IMR-90 (cell line): ENCODE measurements at regions not wholly inside any gene's neighbourhood (a gene's known extent, or its start where the extent isn't known, plus 50 kb on each side); places are given as distances from the start of the nearest gene placed in this dataset.

Experiments
- ATAC-seq: fragments of 200-7000 bp; cut with Tn5 transposase; 2 replicates; pipeline ENCODE4 v1.9.1; 2020; ENCODE audit warnings: low read depth, mild to moderate bottlenecking, moderate library complexity
- BruUV-seq: library from RNA; stranded (reverse); fragments of 400-500 nt; replicated peaks from 2 replicates; lab custom pipeline; 2021; lab: Mats Ljungman, UMichigan
- CTCF ChIA-PET: fragments of 300-600 bp; formaldehyde crosslinking; extraction: SDS; loops from one replicate; lab custom pipeline; 2021; ENCODE audit warnings: antibody characterized with exemption; lab: Yijun Ruan, JAX
- POLR2A ChIA-PET: fragments of 300-600 bp; sonication (Branson Sonifier 250); formaldehyde crosslinking; loops from one replicate; lab custom pipeline; 2022; ENCODE audit warnings: antibody characterized with exemption; ENCODE audit not compliant: unreplicated experiment; lab: Charles Lee
- DNase-seq: peaks from one replicate; pipeline ENCODE4 v3.0.0; 2013
- H2AFZ ChIP-seq: replicated peaks from 2 replicates; pipeline ENCODE3; 2013; ENCODE audit warnings: low read length, mild to moderate bottlenecking; ENCODE audit not compliant: poor library complexity
- H2AK5ac ChIP-seq: 2 replicates; pipeline ENCODE4 v1.6.1; 2013; ENCODE audit warnings: low read depth, low read length, inconsistent platforms
- H2AK9ac ChIP-seq: replicated peaks from 2 replicates; pipeline ENCODE3; 2013; ENCODE audit warnings: mild to moderate bottlenecking, low read depth, low read length, moderate library complexity; ENCODE audit not compliant: poor library complexity
- H2BK120ac ChIP-seq: 2 replicates; pipeline ENCODE4 v1.6.1; 2013; ENCODE audit warnings: low read depth, low read length, inconsistent platforms
- H2BK15ac ChIP-seq: 3 replicates; pipeline ENCODE4 v1.6.1; 2013; ENCODE audit warnings: low read depth, low read length, inconsistent platforms
- H2BK20ac ChIP-seq: 2 replicates; pipeline ENCODE4 v1.6.1; 2013; ENCODE audit warnings: low read depth, mild to moderate bottlenecking, inconsistent platforms, low read length, moderate library complexity
- H2BK5ac ChIP-seq: 2 replicates; pipeline ENCODE4 v1.6.1; 2013; ENCODE audit warnings: mild to moderate bottlenecking, low read depth, low read length, inconsistent platforms; ENCODE audit not compliant: poor library complexity, severe bottlenecking
- H3K14ac ChIP-seq: replicated peaks from 2 replicates; pipeline ENCODE4 v1.6.1; 2013; ENCODE audit warnings: low read depth, low read length, inconsistent platforms
- H3K18ac ChIP-seq: 2 replicates; pipeline ENCODE4 v1.6.1; 2013; ENCODE audit warnings: low read depth, low read length, control low read depth
- H3K23ac ChIP-seq: 2 replicates; pipeline ENCODE4 v1.6.1; 2013; ENCODE audit warnings: low read depth, low read length, inconsistent platforms
- H3K27ac ChIP-seq: 2 replicates; pipeline ENCODE4 v1.5.1; 2013; ENCODE audit warnings: mild to moderate bottlenecking, control low read depth, low read length; ENCODE audit not compliant: insufficient read depth
- H3K27me3 ChIP-seq: 2 replicates; pipeline ENCODE4 v1.6.1; 2013; ENCODE audit warnings: low read length; ENCODE audit not compliant: control insufficient read depth, insufficient read depth
- H3K36me3 ChIP-seq: 2 replicates; pipeline ENCODE4 v1.6.1; 2013; ENCODE audit warnings: low read length, mixed read lengths; ENCODE audit not compliant: control insufficient read depth, insufficient read depth
- H3K4ac ChIP-seq: 2 replicates; pipeline ENCODE4 v1.6.1; 2013; ENCODE audit warnings: low read depth, low read length, inconsistent platforms
- H3K4me1 ChIP-seq: 2 replicates; pipeline ENCODE4 v1.6.1; 2013; ENCODE audit warnings: low read length, mixed read lengths; ENCODE audit not compliant: control insufficient read depth, insufficient read depth
- H3K4me2 ChIP-seq: 2 replicates; pipeline ENCODE4 v1.6.1; 2013; ENCODE audit warnings: low read depth, mild to moderate bottlenecking, control low read depth, low read length, moderate library complexity
- H3K4me3 ChIP-seq: 2 replicates; pipeline ENCODE4 v1.5.1; 2013; ENCODE audit warnings: low read depth, mild to moderate bottlenecking, control low read depth, low read length, moderate library complexity; ENCODE audit not compliant: insufficient read depth
- H3K56ac ChIP-seq: 2 replicates; pipeline ENCODE4 v1.6.1; 2013; ENCODE audit warnings: low read length, inconsistent platforms; ENCODE audit not compliant: insufficient read depth; ENCODE audit errors: extremely low read depth
- H3K79me1 ChIP-seq, 2 experiments: 2 replicates each; pipeline ENCODE4 v1.6.1; 2013; ENCODE audit warnings: low read length in 2 of 2, inconsistent platforms in 1 of 2, low read depth in 1 of 2
- H3K9ac ChIP-seq: 2 replicates; pipeline ENCODE4 v1.6.1; 2013; ENCODE audit warnings: low read depth, low read length, control low read depth
- H3K9me1 ChIP-seq: 2 replicates; pipeline ENCODE4 v1.6.1; 2013; ENCODE audit warnings: low read length, inconsistent platforms; ENCODE audit not compliant: insufficient read depth
- H3K9me3 ChIP-seq: 2 replicates; pipeline ENCODE4 v1.6.1; 2013; ENCODE audit warnings: low read length; ENCODE audit not compliant: control insufficient read depth, insufficient read depth
- H4K20me1 ChIP-seq: 2 replicates; pipeline ENCODE4 v1.6.1; 2013; ENCODE audit warnings: low read length, inconsistent platforms; ENCODE audit not compliant: insufficient read depth
- H4K5ac ChIP-seq: 2 replicates; pipeline ENCODE4 v1.6.1; 2013; ENCODE audit warnings: mild to moderate bottlenecking, low read depth, low read length, control low read depth
- H4K8ac ChIP-seq, 2 experiments: 2 replicates each; pipeline ENCODE4 v1.6.1; 2013; ENCODE audit warnings: low read depth in 2 of 2, low read length in 2 of 2, control low read depth in 1 of 2, inconsistent platforms in 1 of 2
- H4K91ac ChIP-seq: 2 replicates; pipeline ENCODE4 v1.6.1; 2013; ENCODE audit warnings: low read depth, low read length, inconsistent platforms; ENCODE audit not compliant: insufficient read depth
- CEBPB ChIP-seq: IDR thresholded peaks from 2 replicates; pipeline ENCODE4 v1.6.1; 2012; ENCODE audit warnings: low read depth, low read length, improper control_type of control experiment
- CHD1 ChIP-seq: IDR thresholded peaks from 2 replicates; pipeline ENCODE4 v1.6.1; 2012; ENCODE audit warnings: low read depth, low read length, improper control_type of control experiment
- MAZ ChIP-seq: IDR thresholded peaks from 2 replicates; pipeline ENCODE4 v1.6.1; 2012; ENCODE audit warnings: low read depth, mild to moderate bottlenecking, low read length, improper control_type of control experiment, moderate library complexity, borderline replicate concordance
- MXI1 ChIP-seq: IDR thresholded peaks from 2 replicates; pipeline ENCODE4 v1.6.1; 2012; ENCODE audit warnings: low read depth, mild to moderate bottlenecking, low read length, moderate library complexity, borderline replicate concordance
- RCOR1 ChIP-seq: IDR thresholded peaks from 2 replicates; pipeline ENCODE4 v1.6.1; 2012; ENCODE audit warnings: mild to moderate bottlenecking, low read length, improper control_type of control experiment; ENCODE audit not compliant: insufficient replicate concordance
- WGBS, 2 experiments: methylation state at CpG; one replicate each; pipeline versions ENCODE4 v1.1.5 to v1.1.7; 2013; ENCODE audit warnings: missing lambda C conversion rate in 2 of 2; ENCODE audit not compliant: insufficient read length in 1 of 2; ENCODE audit errors: extremely low coverage in 2 of 2; 5-methylcytosine and 5-hydroxymethylcytosine counted together
- dilution Hi-C: fragments of 300-500 bp; cut with HindIII; formaldehyde crosslinking; loops from one replicate; pipeline ENCODE4 v1.14.3; 2018; ENCODE audit warnings: low sequenced_read_pairs; ENCODE audit not compliant: unreplicated experiment
- in situ Hi-C: fragments of 300-500 bp; cut with MboI; formaldehyde crosslinking; loops from 3 replicates; pipeline ENCODE4 v1.14.3; 2019; ENCODE audit warnings: low sequenced_read_pairs, inconsistent platforms, mixed read lengths
- intact Hi-C: fragments of 100-400 bp; cut with micrococcal nuclease; formaldehyde crosslinking; loops from 2 replicates; pipeline ENCODE4 v1.10.0; 2022

DNA sequence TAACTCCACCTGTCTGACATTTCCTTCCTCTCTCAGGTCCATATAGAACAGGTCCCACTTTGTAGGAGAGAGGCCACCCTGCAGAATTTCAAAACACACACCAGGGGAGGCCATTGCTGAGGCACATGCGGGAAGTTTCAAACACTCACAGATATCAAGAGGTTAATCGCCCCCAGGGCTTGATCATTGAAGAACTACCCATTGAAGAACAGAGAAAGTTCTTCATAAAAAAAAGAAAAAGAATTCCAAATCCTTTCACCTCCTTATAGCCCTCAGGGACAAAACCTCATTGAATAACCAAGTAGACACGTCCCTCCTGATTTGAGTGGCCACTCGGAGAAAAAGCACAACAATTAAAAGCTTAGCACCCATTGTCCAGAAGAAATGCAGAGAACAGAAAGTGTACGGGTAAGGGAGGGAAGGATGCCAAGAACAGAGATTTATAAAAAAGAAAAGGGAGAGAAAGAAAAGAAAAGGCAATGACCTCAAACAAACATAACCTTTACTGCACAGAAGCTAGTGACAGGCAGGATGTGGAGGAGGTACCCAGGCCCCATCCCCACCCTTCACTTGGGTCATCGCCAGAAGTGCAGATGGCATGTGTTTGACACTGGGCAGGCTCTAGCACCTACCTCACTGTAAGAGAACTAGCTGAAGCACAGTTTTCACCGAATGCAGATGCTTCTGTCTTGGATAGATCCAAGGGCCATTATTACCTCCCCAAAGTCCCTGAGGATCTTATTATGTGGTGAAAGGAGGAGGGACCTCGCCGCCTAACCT lies 112.3 kb upstream of the HES1 start:
- Histone ChIP-seq H3K23ac (no peak overlapping the region), H2BK20ac (no peak overlapping the region), H2AK9ac (no peak overlapping the region), H4K91ac (no peak overlapping the region), H4K20me1 (no peaks in the 10 kb centered on the region), H3K9me3 (no peaks in the 10 kb centered on the region), H3K27me3 (peaks cover 35% of the 10 kb centered on the region), H2BK15ac (no peak overlapping the region), H3K9ac (no peak overlapping the region), H3K14ac (no peak overlapping the region), H3K56ac (no peak overlapping the region), H3K27ac (no peak overlapping the region), H3K4me2 (no peak overlapping the region), H2BK5ac (no peak overlapping the region), H4K8ac (no peak overlapping the region), H3K4ac (no peak overlapping the region), H3K9me1 (no peaks in the 10 kb centered on the region; the same call in 1 of the 2 replicates), H3K18ac (no peak overlapping the region), H3K36me3 (no peaks in the 10 kb centered on the region), H3K4me1 (no peaks in the 10 kb centered on the region), H4K5ac (no peak overlapping the region), H2AK5ac (no peak overlapping the region), H2AFZ (peak overlapping the region; percentile 51), H3K79me1 (no peaks in the 10 kb centered on the region), H2BK120ac (no peak overlapping the region), H3K4me3 (no peak overlapping the region)
- no TSS peak for BruUV-seq
- intact Hi-C loops, result no loop called here
- ATAC-seq (no peak), DNase-seq (no peak)
- CTCF ChIA-PET, result no interaction called here
- in situ Hi-C loops, result no loop called here
- dilution Hi-C loops, result no loop called here
- no peak for TF ChIP-seq CEBPB
- TF ChIP-seq RCOR1, result no peak
- no peak for TF ChIP-seq MXI1
- no peak for TF ChIP-seq CHD1
- no peak for TF ChIP-seq MAZ
- 20% methylated on average over 1 of the region's 9 CpGs; no CpG with 5 or more reads in 1 of the 2 experiments for WGBS, 2 experiments
- POLR2A ChIA-PET, result no interaction called here
